OCI-LY7 (cell line): ENCODE measurements at regions not wholly inside any gene's neighbourhood (a gene's known extent, or its start where the extent isn't known, plus 50 kb on each side); places are given as distances from the start of the nearest gene placed in this dataset.

Experiments
- BruUV-seq: library from RNA; stranded (reverse); fragments of 400-500 nt; replicated peaks from 2 replicates; lab custom pipeline; 2021; lab: Mats Ljungman, UMichigan
- CTCF ChIA-PET: fragments of 300-600 bp; sonication (Branson Sonifier 250); formaldehyde crosslinking; loops from one replicate; lab custom pipeline; 2022; ENCODE audit warnings: antibody characterized with exemption; ENCODE audit not compliant: unreplicated experiment; lab: Charles Lee
- POLR2A ChIA-PET: fragments of 300-600 bp; sonication (Branson Sonifier 250); formaldehyde crosslinking; loops from one replicate; lab custom pipeline; 2022; ENCODE audit warnings: antibody characterized with exemption; lab: Charles Lee
- DNase-seq: peaks from one replicate; pipeline ENCODE4 v3.0.0-alpha.2; 2015; ENCODE audit warnings: low spot score
- H2AFZ ChIP-seq: fragments of 200-600 bp; sonication (generic), shearing (Covaris generic); 2 replicates; pipeline ENCODE4 v1.6.1; 2014; ENCODE audit warnings: mild to moderate bottlenecking, antibody characterized with exemption, low read length, moderate library complexity
- H3K27ac ChIP-seq: fragments of 200-600 bp; sonication (generic); 2 replicates; pipeline ENCODE4 v1.5.1; 2014; ENCODE audit warnings: mixed run types, low read depth, mild to moderate bottlenecking, moderate library complexity, low read length, inconsistent platforms; ENCODE audit not compliant: poor library complexity, severe bottlenecking
- H3K36me3 ChIP-seq: fragments of 200-600 bp; sonication (generic); 2 replicates; pipeline ENCODE4 v1.6.1; 2014; ENCODE audit warnings: mild to moderate bottlenecking, antibody characterized with exemption, low read length, moderate library complexity, mixed read lengths; ENCODE audit not compliant: insufficient read depth
- H3K4me1 ChIP-seq: fragments of 200-600 bp; sonication (generic); 2 replicates; pipeline ENCODE4 v1.5.1; 2014; ENCODE audit warnings: mild to moderate bottlenecking, low read length; ENCODE audit not compliant: insufficient read depth, poor library complexity, severe bottlenecking
- H3K4me2 ChIP-seq: fragments of 200-600 bp; sonication (generic); 2 replicates; pipeline ENCODE4 v1.6.1; 2014; ENCODE audit warnings: mild to moderate bottlenecking, low read length
- H3K4me3 ChIP-seq: fragments of 200-600 bp; sonication (generic); 2 replicates; pipeline ENCODE4 v1.5.1; 2014; ENCODE audit warnings: mild to moderate bottlenecking, low read depth, low read length; ENCODE audit not compliant: poor library complexity, severe bottlenecking
- H3K79me2 ChIP-seq: fragments of 200-600 bp; sonication (generic); 2 replicates; pipeline ENCODE4 v1.6.1; 2016; ENCODE audit warnings: low read depth, mild to moderate bottlenecking, low read length, moderate library complexity, mixed read lengths; ENCODE audit not compliant: insufficient read depth
- H3K9me2 ChIP-seq: fragments of 200-600 bp; sonication (generic); 2 replicates; pipeline ENCODE4 v1.6.1; 2016; ENCODE audit warnings: mild to moderate bottlenecking, low read length, mixed read lengths; ENCODE audit not compliant: insufficient read depth
- H3K9me3 ChIP-seq: fragments of 200-600 bp; sonication (generic); 2 replicates; pipeline ENCODE4 v1.6.1; 2014; ENCODE audit warnings: mild to moderate bottlenecking, mixed run types, low read length, mixed read lengths
- H4K20me1 ChIP-seq: fragments of 200-600 bp; sonication (generic); 2 replicates; pipeline ENCODE4 v1.6.1; 2014; ENCODE audit warnings: mild to moderate bottlenecking, antibody characterized with exemption, low read length, moderate library complexity, mixed read lengths; ENCODE audit not compliant: insufficient read depth
- CTCF ChIP-seq: fragments of 200-600 bp; sonication (generic); conservative IDR thresholded peaks from 2 replicates; pipeline ENCODE4 v1.5.1; 2014; ENCODE audit warnings: mild to moderate bottlenecking, antibody characterized with exemption, low read length, moderate library complexity, mixed read lengths
- EZH2phosphoT487 ChIP-seq: fragments of 200-600 bp; sonication (generic); IDR thresholded peaks from 2 replicates; pipeline ENCODE4 v1.6.1; 2018; ENCODE audit warnings: low read depth, borderline replicate concordance, mild to moderate bottlenecking, mixed run types, antibody characterized with exemption, low read length, moderate library complexity, mixed read lengths
- intact Hi-C: fragments of 100-400 bp; cut with micrococcal nuclease; formaldehyde crosslinking; loops from one replicate; pipeline ENCODE4 v1.10.0; 2022; ENCODE audit not compliant: unreplicated experiment

DNA sequence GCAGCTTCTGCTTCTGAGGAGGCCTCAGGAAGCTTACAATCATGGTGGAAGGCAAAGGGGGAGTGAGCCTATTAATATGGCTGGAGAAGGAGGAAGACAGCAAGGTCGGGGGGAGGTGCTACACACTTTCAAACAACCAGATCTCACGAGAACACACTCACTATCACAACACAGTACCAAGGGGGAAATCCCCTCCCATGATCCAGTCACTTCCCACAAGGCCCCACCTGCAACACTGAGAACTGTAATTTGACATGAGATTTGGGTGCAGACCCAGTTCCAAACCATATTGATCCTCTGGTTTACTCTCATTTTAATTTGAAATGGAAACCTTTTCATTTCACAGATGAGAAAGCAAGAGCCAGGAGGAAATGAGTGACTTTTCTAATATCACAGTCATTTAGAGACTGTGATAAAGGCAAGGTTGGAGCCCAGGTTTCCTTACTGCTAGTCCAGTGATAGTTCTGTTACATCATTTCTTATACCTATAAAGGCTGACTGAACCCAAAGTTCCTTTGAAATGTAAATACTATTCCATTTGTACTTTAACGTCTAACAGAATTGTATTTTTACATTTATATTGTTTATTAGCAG lies 105.8 kb upstream of the GAP43 start:
- Histone ChIP-seq H3K27ac (no peak overlapping the region), H3K9me2 (no peaks in the 10 kb centered on the region), H3K9me3 (no peaks in the 10 kb centered on the region), H3K36me3 (no peaks in the 10 kb centered on the region), H4K20me1 (no peaks in the 10 kb centered on the region), H2AFZ (no peak overlapping the region), H3K4me3 (no peak overlapping the region), H3K4me2 (no peak overlapping the region), H3K79me2 (no peaks in the 10 kb centered on the region), H3K4me1 (no peaks in the 10 kb centered on the region)
- DNase-seq = no peak
- intact Hi-C loops = no loop called here
- ChIA-PET CTCF (no interaction called here), POLR2A (interaction anchor here (1.4 kb wide), 1 partner anchor 17 kb away, joined by 3 read pairs; no protein-coding TSS in a partner anchor)
- no TSS peak for BruUV-seq
- TF ChIP-seq EZH2phosphoT487 (no peak), CTCF (no peak)

- no peaks in the 10 kb centered on the region for H3K9me3 ChIP-seq
- H3K4me3 ChIP-seq = no peak overlapping the region
- no peak for DNase-seq
- ChIA-PET CTCF (no interaction called here), POLR2A (no interaction called here)
- TF ChIP-seq EZH2phosphoT487 = no peak
- no peak for TF ChIP-seq CTCF
- H3K27ac ChIP-seq = no peak overlapping the region
- no peaks in the 10 kb centered on the region for H4K20me1 ChIP-seq
- no peaks in the 10 kb centered on the region for H3K4me1 ChIP-seq
- no peak overlapping the region for H2AFZ ChIP-seq
- intact Hi-C loops = no loop called here
- H3K9me2 ChIP-seq = no peaks in the 10 kb centered on the region
- no peak overlapping the region for H3K4me2 ChIP-seq
- H3K79me2 ChIP-seq = no peaks in the 10 kb centered on the region
- no peaks in the 10 kb centered on the region for H3K36me3 ChIP-seq
- no TSS peak for BruUV-seq
Measured at GRCh38 chr3:115518100-115518852, 105.0 kb upstream of the GAP43 start.

DNA sequence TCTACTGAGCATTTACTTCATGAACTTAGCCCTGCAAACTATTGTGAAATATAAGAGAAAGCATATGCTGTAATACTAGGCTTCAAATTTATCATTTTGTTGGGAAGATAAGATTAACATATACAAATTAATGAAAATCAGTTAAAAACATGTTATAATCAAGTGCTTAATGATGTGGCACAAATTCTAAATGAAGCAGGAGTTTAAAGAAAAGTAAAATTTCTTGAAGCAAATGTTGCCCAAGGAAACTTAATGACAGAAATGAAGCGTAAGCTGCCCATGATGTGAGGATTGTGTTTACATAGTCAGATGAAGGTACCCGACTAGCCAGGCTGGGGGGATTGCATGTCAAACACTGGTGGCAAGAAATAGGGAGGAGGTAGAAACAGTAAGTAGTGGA lies 103.1 kb upstream of the GAP43 start:
- BruUV-seq = no TSS peak
- Histone ChIP-seq H3K27ac (no peak overlapping the region), H3K4me2 (no peak overlapping the region), H3K4me3 (no peak overlapping the region), H3K79me2 (no peaks in the 10 kb centered on the region), H3K9me2 (no peaks in the 10 kb centered on the region), H3K9me3 (no peaks in the 10 kb centered on the region), H4K20me1 (no peaks in the 10 kb centered on the region), H3K36me3 (no peaks in the 10 kb centered on the region), H3K4me1 (no peaks in the 10 kb centered on the region), H2AFZ (no peak overlapping the region)
- no peak for DNase-seq
- intact Hi-C loops = no loop called here
- POLR2A ChIA-PET = no interaction called here
- CTCF ChIA-PET = no interaction called here
- TF ChIP-seq CTCF (no peak), EZH2phosphoT487 (no peak)
